Fibroblast of mammary gland (primary cell): ENCODE measurements at regions not wholly inside any gene's neighbourhood (a gene's known extent, or its start where the extent isn't known, plus 50 kb on each side); places are given as distances from the start of the nearest gene placed in this dataset.

ENCODE experiments used
- DNase-seq: peaks from one replicate; pipeline ENCODE4 v3.0.0-alpha.2; 2010; ENCODE audit warnings: low read depth
- H3K4me3 ChIP-seq: 2 replicates; pipeline ENCODE4 v1.5.1; 2011; ENCODE audit warnings: low read depth, mild to moderate bottlenecking, low read length, moderate library complexity; ENCODE audit not compliant: control insufficient read depth
- CTCF ChIP-seq: conservative IDR thresholded peaks from 2 replicates; pipeline ENCODE4 v1.5.1; 2011; ENCODE audit warnings: low read depth, low read length, inconsistent platforms; ENCODE audit not compliant: control insufficient read depth, insufficient read depth

DNA sequence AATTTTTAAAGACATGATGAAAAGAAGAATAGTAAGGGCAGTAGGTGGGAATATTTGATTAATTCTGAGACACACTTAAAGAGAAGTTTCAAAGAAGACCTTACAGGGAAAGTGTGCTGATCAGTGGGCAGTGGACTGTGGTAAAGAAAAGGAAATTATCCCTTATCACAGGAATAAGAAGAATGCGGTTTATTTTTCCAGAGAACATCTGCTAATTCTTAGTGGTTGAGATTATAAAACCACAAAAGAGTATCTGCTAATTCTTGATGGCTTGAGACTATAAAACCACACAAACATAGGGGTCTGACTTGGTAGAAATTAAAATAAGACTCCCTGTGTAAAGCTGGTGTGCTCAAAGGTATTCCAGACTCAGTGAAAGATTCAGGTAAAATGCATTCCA, 60.0 kb upstream of the KCTD3 start:
- no peak for TF ChIP-seq CTCF
- H3K4me3 ChIP-seq, result no peak overlapping the region
- no peak for DNase-seq

DNA sequence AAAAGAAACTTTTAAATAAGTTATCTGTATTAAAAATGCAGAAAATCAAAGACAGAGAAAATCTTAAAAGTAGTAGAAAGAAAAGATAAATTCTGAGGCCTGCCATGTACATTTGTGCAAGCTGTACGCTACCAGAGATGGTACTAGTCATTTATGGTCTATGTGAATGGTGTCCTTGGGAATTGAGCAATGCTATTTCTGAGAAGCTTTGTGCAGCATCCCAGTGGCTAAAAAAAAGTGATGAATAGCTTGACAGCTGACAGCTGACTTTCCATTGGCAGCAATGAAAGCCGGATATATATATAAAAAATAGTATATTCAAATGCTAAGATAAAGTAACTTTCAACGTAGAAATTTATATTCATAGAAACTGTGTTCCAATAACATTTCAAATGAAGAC, 58.8 kb upstream of the KCTD3 start:
- no peak for DNase-seq
- TF ChIP-seq CTCF, result no peak
- H3K4me3 ChIP-seq, result no peak overlapping the region
